ENCODE measurements at regions not wholly inside any gene's neighbourhood (a gene's known extent, or its start where the extent isn't known, plus 50 kb on each side); places are given as distances from the start of the nearest gene placed in this dataset.

- TF ChIP-seq CTCF (IDR thresholded peaks at IDR 0.05; ENCODE audit: poor library complexity, severe bottlenecking) (no peak), EZH2 (IDR thresholded peaks at IDR 0.05; ENCODE audit: borderline replicate concordance, insufficient read depth, low read length, poor library complexity, severe bottlenecking) (no peak), REST (IDR thresholded peaks at IDR 0.05; ENCODE audit: borderline replicate concordance) (no peak), RAD21 (conservative IDR thresholded peaks at IDR 0.05) (no peak), POLR2AphosphoS5 (IDR thresholded peaks at IDR 0.05) (no peak), EP300 (conservative IDR thresholded peaks at IDR 0.05; ENCODE audit: poor library complexity, severe bottlenecking) (no peak), MXI1 (conservative IDR thresholded peaks at IDR 0.05; ENCODE audit: poor library complexity, severe bottlenecking) (no peak), SMC3 (conservative IDR thresholded peaks at IDR 0.05; ENCODE audit: poor library complexity) (no peak)
These were observed 184.2 kb downstream of the KCNA5 start for GRCh38 chr12:5227708-5228373.
